ENCODE measurements at regions not wholly inside any gene's neighbourhood (a gene's known extent, or its start where the extent isn't known, plus 50 kb on each side); places are given as distances from the start of the nearest gene placed in this dataset.
A peak's percentile ranks its signal among the peaks of the same experiment; 100 is the strongest.

GRCh38 chr4:37771771-37772170 lies 54.7 kb upstream of the PGM2 start:
- DNase-seq (ENCODE audit: low spot score) = no peak
- H3K27ac ChIP-seq = no peak overlapping the region
- ChIA-PET CTCF (no interaction called here), POLR2A (ENCODE audit: low non-redundant PET) (no interaction called here)
- no peak for TF ChIP-seq CTCF (conservative IDR thresholded peaks at IDR 0.05; ENCODE audit: low read depth)

GRCh38 chr4:37770016-37770415 lies 56.5 kb upstream of the PGM2 start:
- no peak overlapping the region for H3K27ac ChIP-seq
- DNase-seq (ENCODE audit: low spot score) = no peak
- POLR2A ChIA-PET (ENCODE audit: low non-redundant PET) = no interaction called here
- CTCF ChIA-PET = interaction anchor here (0.8 kb wide), 1 partner anchor 32 kb away, joined by 3 read pairs; no protein-coding TSS in a partner anchor
- TF ChIP-seq CTCF (conservative IDR thresholded peaks at IDR 0.05; ENCODE audit: low read depth) = no peak

GRCh38 chr4:37769391-37769989 lies 57.0 kb upstream of the PGM2 start:
- no peak for DNase-seq (ENCODE audit: low spot score)
- H3K27ac ChIP-seq = no peak overlapping the region
- TF ChIP-seq CTCF (conservative IDR thresholded peaks at IDR 0.05; ENCODE audit: low read depth) = no peak
- CTCF ChIA-PET = interaction anchor here (0.8 kb wide), 1 partner anchor 33 kb away, joined by 3 read pairs; no protein-coding TSS in a partner anchor
- POLR2A ChIA-PET (ENCODE audit: low non-redundant PET) = no interaction called here

- H3K27ac ChIP-seq = peak overlapping the region; percentile 66
- DNase-seq (ENCODE audit: low spot score) = peak; percentile 28
- TF ChIP-seq CTCF (conservative IDR thresholded peaks at IDR 0.05; ENCODE audit: low read depth) = no peak
- CTCF ChIA-PET = interaction anchor here (1.1 to 1.5 kb wide), 2 partner anchors 35 to 333 kb away, joined by 3 to 4 read pairs; no protein-coding TSS in a partner anchor
- POLR2A ChIA-PET (ENCODE audit: low non-redundant PET) = no interaction called here
Measured at GRCh38 chr4:37767546-37767945, 58.9 kb upstream of the PGM2 start.

GRCh38 chr4:37767019-37767418 lies 59.5 kb upstream of the PGM2 start:
- no peak for DNase-seq (ENCODE audit: low spot score)
- TF ChIP-seq CTCF (conservative IDR thresholded peaks at IDR 0.05; ENCODE audit: low read depth) = no peak
- ChIA-PET POLR2A (ENCODE audit: low non-redundant PET) (no interaction called here), CTCF (interaction anchor here (1.1 to 1.5 kb wide), 2 partner anchors 35 to 332 kb away, joined by 3 to 4 read pairs; no protein-coding TSS in a partner anchor)
- peak overlapping the region; percentile 66 for H3K27ac ChIP-seq

- no peak for DNase-seq (ENCODE audit: low spot score)
- POLR2A ChIA-PET (ENCODE audit: low non-redundant PET) = no interaction called here
- no peak for TF ChIP-seq CTCF (conservative IDR thresholded peaks at IDR 0.05; ENCODE audit: low read depth)
- H3K27ac ChIP-seq = no peak overlapping the region
- CTCF ChIA-PET = no interaction called here
Measured at GRCh38 chr4:37765741-37766140, 60.7 kb upstream of the PGM2 start.
